ENCODE measurements at regions not wholly inside any gene's neighbourhood (a gene's known extent, or its start where the extent isn't known, plus 50 kb on each side); places are given as distances from the start of the nearest gene placed in this dataset.

GRCh38 chr7:98719396-98719795, 102.3 kb downstream of the NPTX2 start:
- TF ChIP-seq CTCF (IDR thresholded peaks at IDR 0.05; ENCODE audit: low read depth, low read length) (no peak), POLR2A (IDR thresholded peaks at IDR 0.05; ENCODE audit: extremely low read depth, insufficient read length) (no peak), MAX (IDR thresholded peaks at IDR 0.05; ENCODE audit: low read depth, low read length) (no peak), MYC (IDR thresholded peaks at IDR 0.05; ENCODE audit: low read depth, low read length) (no peak)

Data from NB4 (cell line).